Nephron progenitor cell (in vitro differentiated cells): ENCODE measurements at regions not wholly inside any gene's neighbourhood (a gene's known extent, or its start where the extent isn't known, plus 50 kb on each side); places are given as distances from the start of the nearest gene placed in this dataset.

ENCODE experiments used
- DNase-seq: peaks from one replicate; pipeline ENCODE4 v3.0.0; 2021
- H3K27ac Mint-ChIP-seq: 2 replicates; pipeline ENCODE4 v1.8.0; 2021; ENCODE audit warnings: mild to moderate bottlenecking, moderate library complexity, mixed read lengths
- H3K27me3 Mint-ChIP-seq: 2 replicates; pipeline ENCODE4 v1.8.0; 2021; ENCODE audit warnings: mild to moderate bottlenecking, low read depth, mixed read lengths; ENCODE audit not compliant: poor library complexity
- H3K36me3 Mint-ChIP-seq: 2 replicates; pipeline ENCODE4 v1.8.0; 2021; ENCODE audit warnings: low read depth, mixed read lengths
- H3K4me1 Mint-ChIP-seq: 2 replicates; pipeline ENCODE4 v1.8.0; 2021; ENCODE audit warnings: mixed read lengths
- H3K4me3 Mint-ChIP-seq: 2 replicates; pipeline ENCODE4 v1.8.0; 2021; ENCODE audit warnings: mild to moderate bottlenecking, moderate library complexity, mixed read lengths
- H3K9me3 Mint-ChIP-seq: 2 replicates; pipeline ENCODE4 v1.8.0; 2021; ENCODE audit warnings: mild to moderate bottlenecking, moderate library complexity, mixed read lengths
- CTCF ChIP-seq: fragments of 200-600 bp; sonication (generic); IDR thresholded peaks from 2 replicates; pipeline ENCODE4 v1.5.0; 2021; ENCODE audit warnings: antibody characterized with exemption

GRCh38 chrX:125620715-125621587 lies 301.3 kb downstream of the TEX13C start:
- Mint-ChIP-seq H3K4me3 (no peak overlapping the region), H3K9me3 (peaks cover 3% of the 10 kb centered on the region), H3K27me3 (no peaks in the 10 kb centered on the region), H3K27ac (no peak overlapping the region), H3K36me3 (peaks cover 4% of the 10 kb centered on the region), H3K4me1 (no peaks in the 10 kb centered on the region)
- no peak for DNase-seq
- no peak for TF ChIP-seq CTCF

DNA sequence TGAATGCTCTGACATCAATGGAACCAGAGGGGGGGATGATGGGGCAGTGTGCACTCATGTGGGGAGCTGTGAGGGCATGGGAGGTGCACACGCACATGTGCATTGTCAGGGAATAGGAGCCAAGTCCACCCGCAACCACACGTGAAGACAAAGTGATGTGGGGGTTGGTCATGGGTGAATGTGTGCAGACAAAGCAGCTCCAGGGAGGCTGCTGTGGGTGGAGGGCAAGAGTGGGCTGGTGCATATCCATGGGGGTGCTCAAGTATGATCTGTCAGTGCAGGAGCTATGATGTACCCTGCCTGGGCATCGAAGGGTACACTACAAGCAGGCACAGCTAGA lies 301.9 kb downstream of the TEX13C start:
- Mint-ChIP-seq H3K27ac (no peak overlapping the region), H3K36me3 (peaks cover 4% of the 10 kb centered on the region), H3K4me3 (no peak overlapping the region), H3K4me1 (no peaks in the 10 kb centered on the region), H3K27me3 (no peaks in the 10 kb centered on the region), H3K9me3 (no peaks in the 10 kb centered on the region)
- no peak for DNase-seq
- no peak for TF ChIP-seq CTCF

- Mint-ChIP-seq H3K36me3 (no peaks in the 10 kb centered on the region), H3K9me3 (no peaks in the 10 kb centered on the region), H3K27me3 (no peaks in the 10 kb centered on the region), H3K4me3 (no peak overlapping the region), H3K27ac (no peak overlapping the region), H3K4me1 (peaks cover 6% of the 10 kb centered on the region)
- DNase-seq: no peak
- no peak for TF ChIP-seq CTCF
These were observed 303.2 kb downstream of the TEX13C start for GRCh38 chrX:125622899-125623298.

GRCh38 chrX:125627676-125628075 lies 308.0 kb downstream of the TEX13C start:
- Mint-ChIP-seq H3K27me3 (no peaks in the 10 kb centered on the region), H3K4me1 (peaks cover 6% of the 10 kb centered on the region), H3K36me3 (no peaks in the 10 kb centered on the region), H3K4me3 (no peak overlapping the region), H3K27ac (no peak overlapping the region), H3K9me3 (peaks cover 6% of the 10 kb centered on the region)
- TF ChIP-seq CTCF: no peak
- DNase-seq: no peak

- Mint-ChIP-seq H3K4me1 (peaks cover 6% of the 10 kb centered on the region), H3K27me3 (no peaks in the 10 kb centered on the region), H3K4me3 (no peak overlapping the region), H3K9me3 (peaks cover 6% of the 10 kb centered on the region), H3K27ac (no peak overlapping the region), H3K36me3 (no peaks in the 10 kb centered on the region)
- TF ChIP-seq CTCF: no peak
- DNase-seq: no peak
These were observed 308.8 kb downstream of the TEX13C start for GRCh38 chrX:125628435-125628834.

DNA sequence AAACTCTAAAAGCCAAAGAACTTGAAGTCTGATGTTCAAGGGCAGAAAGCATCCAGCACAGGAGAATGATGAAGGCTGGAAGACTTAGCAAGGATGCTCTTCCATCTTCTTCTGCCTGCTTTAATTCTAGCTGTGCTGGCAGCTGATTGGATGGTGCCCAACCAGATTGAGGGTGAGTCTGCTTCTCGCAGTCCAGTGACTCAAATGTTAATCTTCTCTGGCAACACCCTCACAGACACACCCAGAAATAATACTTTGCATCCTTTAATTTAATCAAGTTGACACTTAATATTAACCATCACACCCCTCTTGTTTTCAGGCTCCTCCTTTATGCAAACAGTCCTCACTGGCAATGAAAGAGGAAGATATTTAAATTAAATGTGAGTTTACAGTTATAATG lies 321.7 kb downstream of the TEX13C start:
- Mint-ChIP-seq H3K4me1 (no peaks in the 10 kb centered on the region), H3K27me3 (no peaks in the 10 kb centered on the region), H3K4me3 (no peak overlapping the region), H3K27ac (no peak overlapping the region), H3K9me3 (peaks cover 11% of the 10 kb centered on the region), H3K36me3 (peaks cover 5% of the 10 kb centered on the region)
- no peak for TF ChIP-seq CTCF
- no peak for DNase-seq
